ENCODE measurements at regions not wholly inside any gene's neighbourhood (a gene's known extent, or its start where the extent isn't known, plus 50 kb on each side); places are given as distances from the start of the nearest gene placed in this dataset.

DNA sequence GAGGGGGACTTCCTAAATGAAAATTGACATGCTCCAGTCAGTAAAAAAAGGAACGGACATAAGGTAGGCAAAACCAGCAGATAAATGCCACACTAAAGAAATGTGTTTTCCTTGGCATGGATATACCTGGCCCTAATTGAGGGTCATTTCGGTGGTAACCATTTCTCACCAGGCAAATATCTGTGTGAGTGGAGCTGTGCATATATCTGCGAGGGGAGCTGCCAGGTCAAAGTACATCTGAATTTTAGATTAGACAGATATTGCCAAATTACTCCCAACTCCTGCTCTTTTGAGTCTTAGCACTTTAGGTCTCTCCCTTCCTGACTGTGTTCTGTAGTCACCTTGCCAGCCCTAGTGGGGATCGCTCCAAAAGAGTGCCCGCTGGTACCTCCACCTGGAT, 204.2 kb downstream of the SH3BP4 start:
- H3K9ac ChIP-seq (replicated peaks in 1 of 4; ENCODE audit: extremely low read depth in 1 of 4, low read depth in 3 of 4, low read length in 3 of 4) = no peak overlapping the region
- no peak overlapping the region for H3K4me2 ChIP-seq (ENCODE audit: insufficient read depth in 1 of 2, low read depth in 2 of 2, low read length in 2 of 2)
- H2AK5ac ChIP-seq (ENCODE audit: low read depth, low read length) = no peak overlapping the region
- no peak overlapping the region for H4K5ac ChIP-seq (ENCODE audit: insufficient read length, low read depth, low read length)
- no peak overlapping the region for H3K23ac ChIP-seq (ENCODE audit: insufficient read length)
- H3K4me1 ChIP-seq (replicated peaks in 1 of 4; ENCODE audit: control insufficient read depth in 3 of 4, insufficient read depth in 4 of 4, low read length in 3 of 4) = peaks cover 6 to 17% (median 10%) of the 10 kb centered on the region in 4 experiments
- no peak overlapping the region for H2BK12ac ChIP-seq (ENCODE audit: low read depth, low read length)
- 0 out of 4 replicates have a peak, but pooled peaks cover 0 to 6% of the 10 kb centered on the region in 2 experiments for H3K9me3 ChIP-seq (ENCODE audit: insufficient read depth in 2 of 2, low read depth in 1 of 2, low read length in 1 of 2)
- H3K56ac ChIP-seq (replicated peaks; ENCODE audit: insufficient read length, low read depth, low read length) = no peak overlapping the region
- H2BK120ac ChIP-seq (replicated peaks; ENCODE audit: low read depth, low read length) = no peak overlapping the region
- H4K91ac ChIP-seq (replicated peaks; ENCODE audit: insufficient read length, low read length) = no peak overlapping the region
- H2BK5ac ChIP-seq (ENCODE audit: low read depth, low read length) = no peak overlapping the region
- H2AFZ ChIP-seq (ENCODE audit: low read length) = no peak overlapping the region
- H4K8ac ChIP-seq (ENCODE audit: extremely low read depth, insufficient read depth, low read length) = no peak overlapping the region
- POLR2A ChIA-PET (ENCODE audit: partially characterized antibody) = interaction anchor here (0.8 kb wide), 1 partner anchor 15 kb away, joined by 3 read pairs; no protein-coding TSS in a partner anchor
- H3K79me2 ChIP-seq (ENCODE audit: control insufficient read depth in 1 of 2, insufficient read depth in 2 of 2, low read length in 2 of 2) = no peaks in the 10 kb centered on the region
- no peak for DNase-seq (ENCODE audit: low read depth in 1 of 2, low spot score in 2 of 2)
- CTCF ChIA-PET (ENCODE audit: partially characterized antibody) = interaction anchor here (0.6 to 1.8 kb wide), 4 partner anchors 21 to 351 kb away, joined by 3 to 5 read pairs (median 4); no protein-coding TSS in a partner anchor
- H3K36me3 ChIP-seq (ENCODE audit: control insufficient read depth in 2 of 4, insufficient read depth in 4 of 4, low read length in 3 of 4) = no peaks in the 10 kb centered on the region
- FAIRE-seq = no peak
- no peaks in the 10 kb centered on the region for H3K79me1 ChIP-seq (ENCODE audit: low read depth, low read length)
- WGBS, 2 experiments (ENCODE audit: extremely low coverage in 1 of 2, insufficient coverage in 1 of 2, insufficient read length in 1 of 2, insufficient replicate concordance in 2 of 2, low coverage in 1 of 2, low lambda C conversion rate in 2 of 2, missing lambda C conversion rate in 1 of 2) = 90% methylated on average over 5 of the region's 5 CpGs; no CpG with 5 or more reads in 1 of the 2 experiments
- H3K18ac ChIP-seq (ENCODE audit: extremely low read depth, low read length) = no peak overlapping the region
- H3K4me3 ChIP-seq (ENCODE audit: extremely low read depth in 1 of 4, insufficient read depth in 2 of 4, low read depth in 3 of 4, low read length in 4 of 4) = no peak overlapping the region
- no peak overlapping the region for H2BK20ac ChIP-seq (ENCODE audit: low read length)
- no peak overlapping the region for H3K14ac ChIP-seq (ENCODE audit: insufficient read length)
- H3K27ac ChIP-seq (ENCODE audit: low read depth, low read length) = no peak overlapping the region
- H3K27me3 ChIP-seq (replicated peaks in 1 of 4; ENCODE audit: control insufficient read depth in 3 of 4, extremely low read depth in 1 of 4, insufficient read depth in 3 of 4, low read length in 3 of 4) = peaks cover 0 to 3% (median 0%) of the 10 kb centered on the region in 4 experiments; a peak in 1 of 7 replicates
- no peak overlapping the region for H3K4ac ChIP-seq (replicated peaks; ENCODE audit: insufficient read length, low read depth, low read length)
- no peak overlapping the region for H2BK15ac ChIP-seq (ENCODE audit: low read length)
- H3K23me2 ChIP-seq (ENCODE audit: low read depth, low read length) = no peaks in the 10 kb centered on the region
- no peaks in the 10 kb centered on the region for H4K20me1 ChIP-seq (replicated peaks in 1 of 2; ENCODE audit: control insufficient read depth in 1 of 2, insufficient read depth in 2 of 2, low read length in 2 of 2)
- no peak for TF ChIP-seq JUND (IDR thresholded peaks at IDR 0.05; ENCODE audit: low read length)
- no peak for TF ChIP-seq RAD21 (IDR thresholded peaks at IDR 0.05 in 1 of 2, conservative IDR thresholded peaks at IDR 0.05 in 1 of 2; ENCODE audit: low read depth in 2 of 2, low read length in 2 of 2)
- TF ChIP-seq CREB1 (IDR thresholded peaks at IDR 0.05) = no peak
